ENCODE measurements at regions not wholly inside any gene's neighbourhood (a gene's known extent, or its start where the extent isn't known, plus 50 kb on each side); places are given as distances from the start of the nearest gene placed in this dataset.
"Not testable (repeated sequence)": the region's sequence is repeated elsewhere in the genome, so short reads cannot be mapped to it uniquely, and the experiment has no call there.

DNA sequence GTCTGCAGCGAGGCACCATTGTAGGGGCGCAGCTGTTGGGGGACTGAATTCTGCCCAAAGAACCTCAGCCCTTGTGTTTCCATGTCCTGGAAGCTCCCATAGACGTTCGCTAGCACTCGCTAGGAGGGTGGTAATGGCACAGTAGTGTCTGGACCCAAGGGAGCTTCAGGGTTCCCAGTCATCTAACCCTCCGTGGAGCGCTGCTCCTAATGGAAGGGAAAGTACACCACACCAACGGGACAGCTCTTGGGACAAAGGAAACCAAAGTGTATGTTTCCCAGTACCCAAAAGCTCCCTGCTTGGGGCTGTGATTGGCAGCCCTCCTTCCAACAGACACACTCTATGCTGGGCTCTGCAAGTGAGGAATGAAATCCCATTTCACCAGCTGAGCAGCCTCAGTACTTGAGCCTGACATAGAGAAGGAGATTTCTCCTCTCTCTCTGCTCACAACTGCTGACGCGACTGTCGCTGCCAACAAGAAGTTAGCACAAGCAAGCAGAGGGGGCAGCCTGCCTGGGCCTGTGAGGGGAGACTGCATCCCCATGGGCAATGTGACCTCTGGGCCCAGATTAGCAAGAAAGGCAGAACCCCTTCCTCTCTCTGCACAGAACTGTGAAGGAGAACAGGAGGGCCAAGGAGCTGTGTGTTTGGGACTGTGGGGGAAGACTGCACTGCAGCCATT, 67.6 kb upstream of the SMARCAD1 start:
- H3K27me3 ChIP-seq (ENCODE audit: control insufficient read depth, insufficient read depth, low read length): no peaks in the 10 kb centered on the region
- DNase-seq (no peak), FAIRE-seq (no peak)
- no peak overlapping the region for H3K4me3 ChIP-seq (ENCODE audit: low read length in 3 of 3)
- no peaks in the 10 kb centered on the region for H3K9me3 ChIP-seq (ENCODE audit: control insufficient read depth in 2 of 3, insufficient read depth in 1 of 3, low read length in 3 of 3)
- intact Hi-C loops (cut with DNase I): no loop called here
- H3K27ac ChIP-seq (ENCODE audit: low read depth in 2 of 2, low read length in 2 of 2): no peak overlapping the region
- H3K4me1 ChIP-seq (ENCODE audit: control insufficient read depth in 2 of 3, insufficient read depth in 2 of 3, low read depth in 1 of 3, low read length in 3 of 3): no peaks in the 10 kb centered on the region
- H3K9ac ChIP-seq (ENCODE audit: low read length in 3 of 3): no peak overlapping the region
- H3K36me3 ChIP-seq (ENCODE audit: control insufficient read depth in 2 of 3, insufficient read depth in 3 of 3, low read length in 3 of 3): no peaks in the 10 kb centered on the region
- TF ChIP-seq, protein P1, sequence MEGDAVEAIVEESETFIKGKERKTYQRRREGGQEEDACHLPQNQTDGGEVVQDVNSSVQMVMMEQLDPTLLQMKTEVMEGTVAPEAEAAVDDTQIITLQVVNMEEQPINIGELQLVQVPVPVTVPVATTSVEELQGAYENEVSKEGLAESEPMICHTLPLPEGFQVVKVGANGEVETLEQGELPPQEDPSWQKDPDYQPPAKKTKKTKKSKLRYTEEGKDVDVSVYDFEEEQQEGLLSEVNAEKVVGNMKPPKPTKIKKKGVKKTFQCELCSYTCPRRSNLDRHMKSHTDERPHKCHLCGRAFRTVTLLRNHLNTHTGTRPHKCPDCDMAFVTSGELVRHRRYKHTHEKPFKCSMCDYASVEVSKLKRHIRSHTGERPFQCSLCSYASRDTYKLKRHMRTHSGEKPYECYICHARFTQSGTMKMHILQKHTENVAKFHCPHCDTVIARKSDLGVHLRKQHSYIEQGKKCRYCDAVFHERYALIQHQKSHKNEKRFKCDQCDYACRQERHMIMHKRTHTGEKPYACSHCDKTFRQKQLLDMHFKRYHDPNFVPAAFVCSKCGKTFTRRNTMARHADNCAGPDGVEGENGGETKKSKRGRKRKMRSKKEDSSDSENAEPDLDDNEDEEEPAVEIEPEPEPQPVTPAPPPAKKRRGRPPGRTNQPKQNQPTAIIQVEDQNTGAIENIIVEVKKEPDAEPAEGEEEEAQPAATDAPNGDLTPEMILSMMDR (IDR thresholded peaks at IDR 0.05; ENCODE audit: borderline replicate concordance, extremely low read depth, insufficient read depth): no peak

GRCh38 chr4:94141001-94141400, 66.7 kb upstream of the SMARCAD1 start:
- Histone ChIP-seq H3K27ac (ENCODE audit: low read depth in 2 of 2, low read length in 2 of 2) (no peak overlapping the region), H3K4me3 (ENCODE audit: low read length in 3 of 3) (no peak overlapping the region), H3K9ac (ENCODE audit: low read length in 3 of 3) (no peak overlapping the region), H3K36me3 (ENCODE audit: control insufficient read depth in 2 of 3, insufficient read depth in 3 of 3, low read length in 3 of 3) (no peaks in the 10 kb centered on the region), H3K4me1 (ENCODE audit: control insufficient read depth in 2 of 3, insufficient read depth in 2 of 3, low read depth in 1 of 3, low read length in 3 of 3) (no peaks in the 10 kb centered on the region), H3K27me3 (ENCODE audit: control insufficient read depth, insufficient read depth, low read length) (no peaks in the 10 kb centered on the region), H3K9me3 (ENCODE audit: control insufficient read depth in 2 of 3, insufficient read depth in 1 of 3, low read length in 3 of 3) (no peaks in the 10 kb centered on the region)
- FAIRE-seq (no peak), DNase-seq (no peak)
- TF ChIP-seq, protein P1 (IDR thresholded peaks at IDR 0.05; ENCODE audit: borderline replicate concordance, extremely low read depth, insufficient read depth): no peak
- intact Hi-C loops (cut with DNase I): no loop called here

GRCh38 chr4:94148052-94148451, 59.6 kb upstream of the SMARCAD1 start:
- intact Hi-C loops (cut with DNase I); H3K9ac ChIP-seq (ENCODE audit: low read length in 3 of 3); H3K36me3 ChIP-seq (ENCODE audit: control insufficient read depth in 2 of 3, insufficient read depth in 3 of 3, low read length in 3 of 3); H3K4me1 ChIP-seq (ENCODE audit: control insufficient read depth in 2 of 3, insufficient read depth in 2 of 3, low read depth in 1 of 3, low read length in 3 of 3); H3K4me3 ChIP-seq (ENCODE audit: low read length in 3 of 3); H3K9me3 ChIP-seq (ENCODE audit: control insufficient read depth in 2 of 3, insufficient read depth in 1 of 3, low read length in 3 of 3); H3K27me3 ChIP-seq (ENCODE audit: control insufficient read depth, insufficient read depth, low read length); FAIRE-seq; H3K27ac ChIP-seq (ENCODE audit: low read depth in 2 of 2, low read length in 2 of 2): not testable (repeated sequence)
- peak in 4 of 5 donors; percentile 2 to 45 (median 20) for DNase-seq

- Histone ChIP-seq H3K27ac (ENCODE audit: low read depth in 2 of 2, low read length in 2 of 2) (no peak overlapping the region), H3K36me3 (ENCODE audit: control insufficient read depth in 2 of 3, insufficient read depth in 3 of 3, low read length in 3 of 3) (no peaks in the 10 kb centered on the region), H3K4me1 (ENCODE audit: control insufficient read depth in 2 of 3, insufficient read depth in 2 of 3, low read depth in 1 of 3, low read length in 3 of 3) (no peaks in the 10 kb centered on the region), H3K9ac (ENCODE audit: low read length in 3 of 3) (no peak overlapping the region), H3K9me3 (ENCODE audit: control insufficient read depth in 2 of 3, insufficient read depth in 1 of 3, low read length in 3 of 3) (no peaks in the 10 kb centered on the region), H3K27me3 (ENCODE audit: control insufficient read depth, insufficient read depth, low read length) (no peaks in the 10 kb centered on the region), H3K4me3 (ENCODE audit: low read length in 3 of 3) (no peak overlapping the region)
- intact Hi-C loops (cut with DNase I): no loop called here
- DNase-seq: no peak
- FAIRE-seq: no peak
- TF ChIP-seq, protein P1 (IDR thresholded peaks at IDR 0.05; ENCODE audit: borderline replicate concordance, extremely low read depth, insufficient read depth): no peak
Observed at GRCh38 chr4:94152466-94152865, 55.2 kb upstream of the SMARCAD1 start.

DNA sequence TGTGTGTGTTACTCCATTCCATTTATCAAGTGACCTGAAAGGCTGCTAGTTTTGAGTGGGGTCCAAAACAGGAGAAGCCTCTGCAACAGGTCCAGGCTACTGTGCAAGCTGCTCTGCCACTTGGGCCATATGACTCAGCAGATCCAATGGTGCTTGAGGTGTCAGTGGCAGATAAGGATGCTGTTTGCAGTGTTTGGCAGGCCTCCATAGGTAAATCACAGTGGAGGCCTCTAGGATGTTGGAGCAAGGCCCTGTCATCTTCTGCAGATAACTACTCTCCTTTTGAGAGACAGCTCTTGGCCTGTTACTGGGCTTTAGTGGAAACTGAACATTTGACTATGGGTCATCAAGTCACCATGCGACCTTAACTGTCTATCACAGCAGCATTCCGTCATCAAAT, 52.3 kb upstream of the SMARCAD1 start:
- H3K4me1 ChIP-seq (ENCODE audit: control insufficient read depth in 2 of 3, insufficient read depth in 2 of 3, low read depth in 1 of 3, low read length in 3 of 3); H3K36me3 ChIP-seq (ENCODE audit: control insufficient read depth in 2 of 3, insufficient read depth in 3 of 3, low read length in 3 of 3); H3K9ac ChIP-seq (ENCODE audit: low read length in 3 of 3); DNase-seq; H3K27ac ChIP-seq (ENCODE audit: low read depth in 2 of 2, low read length in 2 of 2); H3K4me3 ChIP-seq (ENCODE audit: low read length in 3 of 3); H3K27me3 ChIP-seq (ENCODE audit: control insufficient read depth, insufficient read depth, low read length); intact Hi-C loops (cut with DNase I); H3K9me3 ChIP-seq (ENCODE audit: control insufficient read depth in 2 of 3, insufficient read depth in 1 of 3, low read length in 3 of 3); FAIRE-seq: not testable (repeated sequence)
